SU-DHL-6 (cell line): ENCODE measurements at regions not wholly inside any gene's neighbourhood (a gene's known extent, or its start where the extent isn't known, plus 50 kb on each side); places are given as distances from the start of the nearest gene placed in this dataset.

Experiments used
- H2AFZ ChIP-seq: fragments of 200-600 bp; sonication (generic); 2 replicates; pipeline ENCODE4 v1.6.1; 2014; ENCODE audit warnings: low read depth, mild to moderate bottlenecking, moderate library complexity, mixed read lengths, antibody characterized with exemption, low read length; ENCODE audit not compliant: severe bottlenecking
- H3F3A ChIP-seq: fragments of 200-600 bp; shearing (Covaris generic); 2 replicates; pipeline ENCODE4 v1.6.0; 2016; ENCODE audit warnings: antibody characterized with exemption, mild to moderate bottlenecking; ENCODE audit not compliant: insufficient read depth
- H3K27ac ChIP-seq: fragments of 200-600 bp; sonication (generic); 2 replicates; pipeline ENCODE4 v1.5.1; 2016; ENCODE audit warnings: low read depth, mild to moderate bottlenecking, low read length, moderate library complexity, mixed read lengths
- H3K27me3 ChIP-seq: fragments of 200-600 bp; sonication (generic), shearing (Covaris generic); 2 replicates; pipeline ENCODE4 v1.6.0; 2014; ENCODE audit warnings: mild to moderate bottlenecking, low read length
- H3K36me3 ChIP-seq: fragments of 200-600 bp; sonication (generic); 2 replicates; pipeline ENCODE4 v1.6.1; 2014; ENCODE audit warnings: mild to moderate bottlenecking, low read length, mixed read lengths
- H3K4me2 ChIP-seq: fragments of 300-600, 200-600 bp; shearing (Covaris generic), sonication (generic); 2 replicates; pipeline ENCODE4 v1.6.0; 2014; ENCODE audit warnings: low read length, low read depth, mild to moderate bottlenecking; ENCODE audit not compliant: poor library complexity, severe bottlenecking
- H3K4me3 ChIP-seq: fragments of 200-600 bp; sonication (generic); 2 replicates; pipeline ENCODE4 v1.5.1; 2014; ENCODE audit warnings: antibody characterized with exemption, low read length, mild to moderate bottlenecking, mixed read lengths; ENCODE audit not compliant: insufficient read depth, poor library complexity, severe bottlenecking
- H3K79me2 ChIP-seq: fragments of 200-600 bp; sonication (generic); 2 replicates; pipeline ENCODE4 v1.6.1; 2014; ENCODE audit warnings: mild to moderate bottlenecking, low read length, moderate library complexity; ENCODE audit not compliant: insufficient read depth
- H3K9ac ChIP-seq: fragments of 200-600 bp; sonication (generic); 2 replicates; pipeline ENCODE4 v1.7.0; 2014; ENCODE audit warnings: mild to moderate bottlenecking, low read length
- H3K9me2 ChIP-seq: fragments of 200-600 bp; sonication (generic); replicated peaks from 2 replicates; pipeline ENCODE4 v1.6.1; 2014; ENCODE audit warnings: low read length; ENCODE audit not compliant: insufficient read depth
- H3K9me3 ChIP-seq: fragments of 200-600 bp; sonication (generic); 2 replicates; pipeline ENCODE4 v1.6.1; 2014; ENCODE audit warnings: low read length, mixed read lengths; ENCODE audit not compliant: insufficient read depth
- H4K20me1 ChIP-seq: fragments of 200-600 bp; sonication (generic); 2 replicates; pipeline ENCODE4 v1.6.1; 2014; ENCODE audit warnings: low read depth, mild to moderate bottlenecking, antibody characterized with exemption, low read length, moderate library complexity, mixed read lengths
- CTCF ChIP-seq: fragments of 200-600 bp; sonication (generic); IDR thresholded peaks from one replicate; pipeline ENCODE4 v1.5.1; 2017; ENCODE audit warnings: antibody characterized with exemption, mild to moderate bottlenecking, low read length, moderate library complexity; ENCODE audit not compliant: insufficient read depth, poor library complexity, severe bottlenecking
- EZH2phosphoT487 ChIP-seq: fragments of 200-600 bp; sonication (generic), shearing (Covaris generic); conservative IDR thresholded peaks from 2 replicates; pipeline ENCODE4 v1.6.1; 2018; ENCODE audit warnings: mild to moderate bottlenecking, antibody characterized with exemption, low read length, moderate library complexity, mixed read lengths

DNA sequence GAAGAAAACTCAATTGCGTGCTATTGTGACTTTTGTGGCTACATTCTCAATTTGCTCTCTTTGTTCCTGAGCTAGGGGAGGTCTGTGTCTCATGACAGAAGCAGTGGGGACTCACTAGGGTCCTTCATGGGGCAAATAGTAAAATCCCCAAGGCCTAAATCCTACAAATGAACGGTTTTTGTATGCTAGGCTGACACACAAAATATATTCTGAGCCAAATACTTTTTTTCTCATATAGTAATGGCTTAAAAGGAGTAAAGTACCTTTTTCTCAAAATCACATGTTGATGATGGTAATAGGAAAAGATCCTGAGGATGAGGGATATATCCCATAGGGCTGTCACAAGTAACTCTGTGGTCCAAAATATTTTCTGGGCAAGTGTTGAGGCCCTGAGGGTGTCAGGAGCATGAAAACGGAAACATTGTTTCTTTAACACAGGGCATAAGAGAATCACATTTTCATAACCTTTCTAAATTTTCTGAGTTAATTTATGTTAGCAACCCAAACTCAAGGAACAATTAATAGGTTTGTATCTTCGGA lies 77.5 kb upstream of the CNTNAP4 start:
- no peaks in the 10 kb centered on the region for H3K9me3 ChIP-seq
- H3K27me3 ChIP-seq, result no peaks in the 10 kb centered on the region
- H3K4me2 ChIP-seq, result no peak overlapping the region
- H3K9ac ChIP-seq, result no peak overlapping the region
- H4K20me1 ChIP-seq, result no peaks in the 10 kb centered on the region
- H3F3A ChIP-seq, result no peaks in the 10 kb centered on the region
- no peaks in the 10 kb centered on the region for H3K79me2 ChIP-seq
- no peak for TF ChIP-seq EZH2phosphoT487
- no peak for TF ChIP-seq CTCF
- H3K9me2 ChIP-seq, result no peaks in the 10 kb centered on the region
- H2AFZ ChIP-seq, result no peak overlapping the region
- H3K36me3 ChIP-seq, result no peaks in the 10 kb centered on the region
- no peak overlapping the region for H3K27ac ChIP-seq
- no peak overlapping the region for H3K4me3 ChIP-seq

- no peak overlapping the region for H2AFZ ChIP-seq
- H3K9ac ChIP-seq, result no peak overlapping the region
- no peaks in the 10 kb centered on the region for H3K27me3 ChIP-seq
- H3F3A ChIP-seq, result no peaks in the 10 kb centered on the region
- no peak overlapping the region for H3K4me2 ChIP-seq
- H3K4me3 ChIP-seq, result no peak overlapping the region
- H3K36me3 ChIP-seq, result no peaks in the 10 kb centered on the region
- no peaks in the 10 kb centered on the region for H4K20me1 ChIP-seq
- no peak for TF ChIP-seq EZH2phosphoT487
- TF ChIP-seq CTCF, result no peak
- H3K27ac ChIP-seq, result no peak overlapping the region
- no peaks in the 10 kb centered on the region for H3K9me3 ChIP-seq
- H3K79me2 ChIP-seq, result no peaks in the 10 kb centered on the region
- no peaks in the 10 kb centered on the region for H3K9me2 ChIP-seq
Observed at GRCh38 chr16:76201385-76201784, 75.8 kb upstream of the CNTNAP4 start.

GRCh38 chr16:76204249-76204648 lies 73.0 kb upstream of the CNTNAP4 start:
- Histone ChIP-seq H3F3A (no peaks in the 10 kb centered on the region), H2AFZ (no peak overlapping the region), H3K27me3 (no peaks in the 10 kb centered on the region), H3K4me3 (no peak overlapping the region), H3K9ac (no peak overlapping the region), H3K36me3 (no peaks in the 10 kb centered on the region), H3K79me2 (no peaks in the 10 kb centered on the region), H3K9me3 (no peaks in the 10 kb centered on the region), H4K20me1 (no peaks in the 10 kb centered on the region), H3K9me2 (no peaks in the 10 kb centered on the region), H3K4me2 (no peak overlapping the region), H3K27ac (no peak overlapping the region)
- TF ChIP-seq EZH2phosphoT487, result no peak

GRCh38 chr16:76207270-76207669 lies 69.9 kb upstream of the CNTNAP4 start:
- Histone ChIP-seq H4K20me1 (no peaks in the 10 kb centered on the region), H3K27me3 (no peaks in the 10 kb centered on the region), H3K9me3 (no peaks in the 10 kb centered on the region), H3K79me2 (no peaks in the 10 kb centered on the region), H3K27ac (no peak overlapping the region), H3F3A (no peaks in the 10 kb centered on the region), H3K36me3 (no peaks in the 10 kb centered on the region), H3K4me3 (no peak overlapping the region), H3K9ac (no peak overlapping the region), H2AFZ (no peak overlapping the region), H3K9me2 (no peaks in the 10 kb centered on the region), H3K4me2 (no peak overlapping the region)
- TF ChIP-seq CTCF (no peak), EZH2phosphoT487 (no peak)
